ENCODE measurements at regions not wholly inside any gene's neighbourhood (a gene's known extent, or its start where the extent isn't known, plus 50 kb on each side); places are given as distances from the start of the nearest gene placed in this dataset.

DNA sequence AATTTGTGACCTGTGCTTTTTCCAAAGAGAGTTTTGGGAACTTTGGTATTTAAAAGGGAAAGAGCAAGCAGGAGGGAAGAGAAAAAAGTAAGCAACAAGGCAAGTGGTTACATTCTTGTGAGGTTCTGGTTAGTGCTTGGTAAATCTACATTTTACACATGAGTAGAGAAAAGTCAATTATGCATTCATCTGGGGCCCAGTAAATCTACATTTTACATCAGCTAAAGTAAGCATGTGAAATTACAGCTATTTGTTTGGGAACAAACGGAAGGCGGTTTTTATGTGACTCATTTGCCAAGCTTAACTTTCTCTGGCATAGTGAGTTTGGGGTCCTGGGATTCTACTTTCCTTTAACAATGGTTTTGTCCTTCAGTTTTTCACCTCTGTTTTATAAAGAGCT, 102.2 kb downstream of the SNX18 start:
- Histone ChIP-seq H3K36me3 (replicated peaks in 1 of 2; ENCODE audit: control insufficient read depth in 1 of 2, insufficient read depth in 2 of 2, low read length in 2 of 2) (no peaks in the 10 kb centered on the region), H4K20me1 (ENCODE audit: insufficient read depth, low read length) (no peaks in the 10 kb centered on the region), H3K9ac (ENCODE audit: insufficient read depth, low read length, poor library complexity, severe bottlenecking) (no peak overlapping the region), H2AFZ (ENCODE audit: insufficient read depth, low read depth, low read length, poor library complexity, severe bottlenecking) (no peak overlapping the region), H3K27me3 (ENCODE audit: control insufficient read depth in 2 of 2, insufficient read depth in 2 of 2, low read length in 2 of 2) (no peaks in the 10 kb centered on the region), H3K4me2 (replicated peaks; ENCODE audit: extremely low read depth, low read length, poor library complexity, severe bottlenecking) (peak overlapping the region; percentile 18), H3K9me3 (replicated peaks in 1 of 2; ENCODE audit: control insufficient read depth in 1 of 2, insufficient read depth in 1 of 2, low read length in 2 of 2) (peaks cover 0 to 9% of the 10 kb centered on the region in 2 donors), H3K4me1 (ENCODE audit: control insufficient read depth in 1 of 2, insufficient read depth in 2 of 2, low read length in 2 of 2) (peaks cover 49 to 56% of the 10 kb centered on the region in 2 donors), H3K79me2 (ENCODE audit: insufficient read depth, low read length) (no peaks in the 10 kb centered on the region), H3K27ac (ENCODE audit: low read depth in 1 of 2, low read length in 2 of 2) (peak overlapping the region in 1 of 2 donors; percentile 64), H3K4me3 (replicated peaks in 1 of 3; ENCODE audit: low read depth in 2 of 3, low read length in 3 of 3) (no peak overlapping the region)
- Mint-ChIP-seq H3K27ac (peak overlapping the region; percentile 50 to 92 (median 87)), H3K36me3 (peaks cover 6 to 12% of the 10 kb centered on the region in 2 donors), H3K27me3 (ENCODE audit: low read depth in 3 of 3) (no peaks in the 10 kb centered on the region), H3K4me3 (no peak overlapping the region), H3K4me1 (peaks cover 63% of the 10 kb centered on the region), H3K9me3 (peaks cover 7 to 12% (median 10%) of the 10 kb centered on the region in 7 donors)
- intact Hi-C loops (cut with micrococcal nuclease): loop anchor here (5.0 to 10.0 kb wide), 2 partner anchors 95 to 97 kb away; no protein-coding TSS in a partner anchor
- no CpG with 5 or more reads among the region's 2 CpGs for WGBS (ENCODE audit: insufficient coverage)
- DNase-seq: no peak
- TF ChIP-seq, protein P1, sequence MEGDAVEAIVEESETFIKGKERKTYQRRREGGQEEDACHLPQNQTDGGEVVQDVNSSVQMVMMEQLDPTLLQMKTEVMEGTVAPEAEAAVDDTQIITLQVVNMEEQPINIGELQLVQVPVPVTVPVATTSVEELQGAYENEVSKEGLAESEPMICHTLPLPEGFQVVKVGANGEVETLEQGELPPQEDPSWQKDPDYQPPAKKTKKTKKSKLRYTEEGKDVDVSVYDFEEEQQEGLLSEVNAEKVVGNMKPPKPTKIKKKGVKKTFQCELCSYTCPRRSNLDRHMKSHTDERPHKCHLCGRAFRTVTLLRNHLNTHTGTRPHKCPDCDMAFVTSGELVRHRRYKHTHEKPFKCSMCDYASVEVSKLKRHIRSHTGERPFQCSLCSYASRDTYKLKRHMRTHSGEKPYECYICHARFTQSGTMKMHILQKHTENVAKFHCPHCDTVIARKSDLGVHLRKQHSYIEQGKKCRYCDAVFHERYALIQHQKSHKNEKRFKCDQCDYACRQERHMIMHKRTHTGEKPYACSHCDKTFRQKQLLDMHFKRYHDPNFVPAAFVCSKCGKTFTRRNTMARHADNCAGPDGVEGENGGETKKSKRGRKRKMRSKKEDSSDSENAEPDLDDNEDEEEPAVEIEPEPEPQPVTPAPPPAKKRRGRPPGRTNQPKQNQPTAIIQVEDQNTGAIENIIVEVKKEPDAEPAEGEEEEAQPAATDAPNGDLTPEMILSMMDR (IDR thresholded peaks at IDR 0.05): no peak

DNA sequence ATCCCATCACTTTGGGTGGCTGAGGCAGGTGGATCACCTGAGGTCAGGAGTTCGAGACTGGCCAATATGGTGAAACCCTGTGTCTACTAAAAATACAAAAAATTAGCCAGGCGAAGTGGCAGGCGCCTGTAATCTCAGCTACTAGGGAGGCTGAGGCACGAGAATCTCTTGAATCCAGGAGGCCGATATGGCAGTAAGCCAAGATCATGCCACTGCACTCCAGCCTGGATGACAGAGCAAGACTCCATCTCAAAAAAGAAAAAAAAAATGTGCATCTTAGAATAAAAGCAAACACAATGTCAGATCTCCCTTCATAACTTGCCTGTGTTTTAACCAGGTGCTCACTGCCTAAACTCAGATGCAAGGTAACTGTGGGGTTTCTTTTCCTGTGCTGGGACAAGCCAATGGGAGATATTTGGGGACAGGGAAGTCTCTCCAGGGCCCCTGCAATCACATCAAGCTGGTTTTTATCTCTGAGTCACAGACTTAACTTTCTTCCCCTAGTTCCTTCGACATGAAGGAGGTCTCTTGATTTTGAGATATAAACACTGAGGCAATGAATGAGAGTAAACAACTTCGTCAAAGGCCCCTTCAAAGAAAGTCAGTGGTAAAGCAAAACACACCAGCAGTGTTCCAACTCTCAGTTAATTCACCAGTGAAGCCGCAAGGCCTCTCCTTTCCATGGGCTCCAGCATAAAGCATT, 99.1 kb downstream of the SNX18 start:
- no peak overlapping the region for H3K4me2 ChIP-seq (replicated peaks; ENCODE audit: extremely low read depth, low read length, poor library complexity, severe bottlenecking)
- H4K20me1 ChIP-seq (ENCODE audit: insufficient read depth, low read length): no peaks in the 10 kb centered on the region
- WGBS (ENCODE audit: insufficient coverage): 87% methylated on average over 6 of the region's 8 CpGs
- H2AFZ ChIP-seq (ENCODE audit: insufficient read depth, low read depth, low read length, poor library complexity, severe bottlenecking): no peak overlapping the region
- no peaks in the 10 kb centered on the region for H3K36me3 ChIP-seq (replicated peaks in 1 of 2; ENCODE audit: control insufficient read depth in 1 of 2, insufficient read depth in 2 of 2, low read length in 2 of 2)
- H3K9ac ChIP-seq (ENCODE audit: insufficient read depth, low read length, poor library complexity, severe bottlenecking): no peak overlapping the region
- peaks cover 7 to 12% (median 10%) of the 10 kb centered on the region in 7 donors for H3K9me3 Mint-ChIP-seq
- H3K27ac Mint-ChIP-seq: peak overlapping the region; percentile 70 to 88 (median 86)
- peak overlapping the region in 1 of 3 experiments; percentile 34 for H3K4me3 ChIP-seq (replicated peaks in 1 of 3; ENCODE audit: low read depth in 2 of 3, low read length in 3 of 3)
- TF ChIP-seq, protein P1 (IDR thresholded peaks at IDR 0.05): no peak
- H3K9me3 ChIP-seq (replicated peaks in 1 of 2; ENCODE audit: control insufficient read depth in 1 of 2, insufficient read depth in 1 of 2, low read length in 2 of 2): peaks cover 0 to 9% of the 10 kb centered on the region in 2 donors
- no peaks in the 10 kb centered on the region for H3K27me3 Mint-ChIP-seq (ENCODE audit: low read depth in 3 of 3)
- intact Hi-C loops (cut with micrococcal nuclease): loop anchor here (5.0 to 10.0 kb wide), 2 partner anchors 92 to 94 kb away; no protein-coding TSS in a partner anchor
- no peak for DNase-seq
- H3K36me3 Mint-ChIP-seq: peaks cover 6 to 12% of the 10 kb centered on the region in 2 donors
- H3K4me3 Mint-ChIP-seq: no peak overlapping the region
- peaks cover 63 to 68% of the 10 kb centered on the region in 2 donors for H3K4me1 ChIP-seq (ENCODE audit: control insufficient read depth in 1 of 2, insufficient read depth in 2 of 2, low read length in 2 of 2)
- no peaks in the 10 kb centered on the region for H3K27me3 ChIP-seq (ENCODE audit: control insufficient read depth in 2 of 2, insufficient read depth in 2 of 2, low read length in 2 of 2)
- H3K79me2 ChIP-seq (ENCODE audit: insufficient read depth, low read length): no peaks in the 10 kb centered on the region
- peak overlapping the region in 1 of 2 donors; percentile 77 for H3K27ac ChIP-seq (ENCODE audit: low read depth in 1 of 2, low read length in 2 of 2)
- H3K4me1 Mint-ChIP-seq: peaks cover 78% of the 10 kb centered on the region
